Left hindlimb (tissue), 1 donor: ENCODE measurements at regions not wholly inside any gene's neighbourhood (a gene's known extent, or its start where the extent isn't known, plus 50 kb on each side); places are given as distances from the start of the nearest gene placed in this dataset.

Experiments used
- DNase-seq: peaks from one replicate; pipeline ENCODE4 v3.0.0-alpha.2; 2018

DNA sequence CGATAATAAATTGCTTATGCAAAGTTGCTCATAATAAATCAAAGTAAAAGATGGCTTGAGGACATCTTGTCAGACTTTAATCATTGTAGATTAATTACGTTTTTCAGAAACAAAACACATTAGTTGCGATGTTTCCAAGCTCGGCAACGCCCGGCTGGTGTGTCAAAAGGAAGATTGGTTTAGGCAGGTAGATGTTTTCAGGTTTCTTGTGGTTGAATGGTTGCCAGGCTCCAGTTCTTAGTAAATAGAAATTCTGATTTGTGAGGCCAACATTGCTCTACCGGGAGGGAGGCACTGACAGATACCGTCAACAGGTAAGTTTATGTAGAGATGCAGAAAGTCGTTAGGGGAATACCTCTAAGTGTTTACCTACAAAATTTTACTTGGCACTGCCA, 280.3 kb downstream of the NPR3 start:
- DNase-seq = no peak

DNA sequence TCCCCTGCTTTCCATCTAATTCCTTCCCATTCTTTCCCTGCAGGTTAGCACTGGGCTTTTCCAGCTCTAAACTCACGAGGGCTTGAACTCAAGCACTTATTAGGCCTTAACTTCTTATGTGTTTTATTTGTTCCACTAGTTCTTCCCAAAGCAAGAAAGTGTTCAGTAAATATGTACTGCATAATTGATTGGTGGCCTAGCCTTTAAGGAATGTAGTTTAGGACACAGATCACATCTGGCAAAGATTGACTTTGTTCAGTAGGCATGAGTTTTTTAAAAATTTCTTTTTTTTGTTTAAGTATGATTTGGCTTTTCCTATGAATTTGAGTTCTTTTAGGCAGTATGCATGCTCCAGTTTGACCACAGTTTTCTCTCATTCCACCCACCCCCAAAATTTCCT, 285.2 kb downstream of the NPR3 start:
- DNase-seq = no peak

DNA sequence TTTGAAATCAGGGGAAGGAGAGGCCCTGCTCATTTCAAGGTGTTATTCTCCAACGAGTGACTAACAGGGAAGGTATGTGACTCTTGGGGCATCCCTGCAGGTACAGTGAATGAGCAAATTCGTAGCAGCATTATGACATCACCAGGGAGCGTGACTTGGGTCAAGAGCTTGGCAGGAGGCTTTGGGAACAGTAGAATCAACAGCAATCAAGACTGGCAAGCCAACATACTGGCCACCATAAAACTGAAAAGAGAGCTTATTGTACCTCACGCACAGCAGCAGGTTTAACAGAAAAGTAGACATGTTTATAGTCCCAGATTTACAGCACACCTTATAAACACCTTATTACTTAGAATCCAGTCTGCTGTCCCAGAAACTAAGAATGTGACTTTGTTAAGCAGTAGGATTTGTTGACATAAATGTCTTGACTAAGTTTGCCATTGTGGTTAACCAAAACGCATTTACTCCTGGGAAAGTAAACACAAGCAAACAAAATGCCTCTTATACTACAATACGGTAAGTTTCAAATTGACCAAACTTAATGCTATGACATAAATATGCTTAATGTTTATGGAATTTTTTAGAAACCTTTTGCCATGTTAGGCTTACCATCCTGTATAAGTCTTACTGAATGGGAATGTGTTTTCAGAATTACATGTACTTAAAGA, 297.8 kb downstream of the NPR3 start:
- DNase-seq = no peak

DNA sequence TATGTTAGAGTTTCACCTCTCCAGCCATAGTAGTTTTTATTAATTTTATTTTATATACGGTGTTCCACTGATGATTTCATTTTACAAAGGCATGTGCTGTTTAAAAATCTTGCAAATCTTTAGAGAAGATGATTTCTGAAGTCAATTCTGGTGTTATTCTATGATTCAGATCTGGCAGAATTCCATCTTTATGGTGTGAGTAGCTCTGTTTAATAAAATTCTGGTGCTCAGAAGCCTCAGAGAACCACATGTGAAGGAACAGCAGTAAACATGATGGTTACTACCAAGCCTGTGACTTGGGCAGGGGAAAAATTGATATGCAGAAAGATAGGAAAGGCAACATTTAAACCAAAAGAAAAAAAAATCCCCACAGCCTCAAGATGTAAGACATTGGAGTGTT, 299.7 kb downstream of the NPR3 start:
- no peak for DNase-seq

DNA sequence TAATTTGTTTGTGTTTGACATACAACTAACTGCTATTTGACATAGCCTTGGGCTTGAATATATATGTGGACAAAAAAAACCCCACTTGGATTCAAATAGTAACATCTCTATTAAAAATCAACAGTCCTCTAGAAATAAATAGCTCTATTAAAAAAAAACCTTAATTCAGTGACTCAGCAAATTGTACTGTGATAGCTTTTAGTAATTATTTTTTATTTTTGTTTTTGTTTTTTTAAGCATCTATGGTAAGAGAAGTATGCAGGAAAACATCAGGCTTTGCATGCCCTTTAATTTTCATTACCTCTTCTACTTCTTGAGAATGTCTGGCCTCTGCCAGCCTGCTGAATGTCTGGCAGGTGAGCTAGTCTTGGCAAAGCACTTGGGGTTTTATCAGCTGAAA, 300.7 kb downstream of the NPR3 start:
- DNase-seq = no peak

DNA sequence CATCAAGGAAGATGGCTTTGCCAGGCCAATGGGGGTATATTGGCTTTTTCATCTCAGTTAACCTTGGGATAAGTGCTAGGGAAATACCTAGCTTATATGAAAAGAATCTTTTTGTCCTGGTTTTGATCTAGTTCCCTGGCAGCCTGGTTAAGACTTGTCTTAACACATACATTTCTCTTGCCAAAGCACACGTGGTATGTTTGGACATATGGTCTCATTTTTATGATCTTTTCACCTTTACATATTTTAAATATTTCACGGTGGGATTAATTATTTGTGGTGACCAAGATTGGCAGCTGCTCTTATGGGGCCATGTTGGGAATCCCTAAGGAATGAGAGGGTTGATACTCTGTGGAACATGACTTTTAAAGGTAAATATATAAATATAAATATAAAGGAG, 312.5 kb downstream of the NPR3 start:
- DNase-seq = no peak

DNA sequence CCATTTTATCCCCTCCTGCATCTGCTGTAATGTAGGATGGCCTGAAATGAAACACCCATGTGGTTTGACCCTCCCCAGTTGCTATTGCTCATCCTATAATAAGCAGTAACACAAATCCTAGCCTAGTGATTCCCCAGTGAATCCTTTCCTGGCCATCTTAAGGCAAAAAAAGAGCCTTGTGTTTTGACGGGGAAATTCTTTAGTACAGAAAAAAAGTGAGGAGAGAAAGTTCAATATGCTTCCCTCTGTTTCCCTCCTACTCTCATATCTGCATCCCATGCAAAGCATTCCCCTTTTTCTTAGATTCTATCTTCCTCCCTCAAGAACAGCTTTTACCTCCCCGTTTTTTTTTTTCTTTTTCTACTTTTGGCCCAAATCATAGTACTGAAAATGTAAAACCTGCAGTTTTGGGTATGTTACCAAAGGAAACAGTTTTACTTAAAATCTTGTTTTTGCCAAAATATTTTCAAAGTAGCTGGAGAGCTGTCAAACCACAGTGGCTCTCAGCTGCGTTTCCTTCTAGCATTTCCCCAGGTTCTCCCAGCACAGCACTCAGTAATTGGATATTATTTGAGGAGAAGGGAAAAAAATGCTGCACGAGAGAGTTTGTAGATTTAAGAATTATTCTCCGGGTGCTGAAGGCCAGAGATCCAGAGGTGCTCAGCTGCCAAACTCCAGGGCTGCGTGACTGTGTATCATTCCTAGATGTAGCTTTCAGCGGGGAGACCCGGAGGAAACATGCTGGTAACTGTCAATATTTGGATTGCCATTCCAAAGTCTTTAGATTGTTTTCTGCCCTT, 321.4 kb downstream of the NPR3 start:
- peak; percentile 50 for DNase-seq

DNA sequence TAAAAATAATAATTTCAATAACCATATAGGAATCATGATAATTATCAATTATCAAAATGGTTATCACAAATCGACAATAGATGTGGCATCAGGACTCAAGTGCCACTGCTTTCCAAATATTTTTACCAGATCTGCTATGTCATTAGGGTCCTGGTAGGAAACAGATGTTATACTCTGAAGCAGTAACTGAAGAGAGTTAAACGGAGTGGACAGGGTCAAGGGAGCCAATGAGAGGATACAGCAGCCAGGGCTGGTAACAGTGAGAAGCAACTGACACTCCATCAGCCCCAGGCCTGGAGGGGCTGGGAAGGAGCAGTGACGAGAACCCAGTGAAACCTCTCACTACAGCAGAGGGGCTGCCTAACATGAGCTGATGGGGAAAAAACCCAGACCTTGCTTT, 322.4 kb downstream of the NPR3 start:
- DNase-seq = no peak

DNA sequence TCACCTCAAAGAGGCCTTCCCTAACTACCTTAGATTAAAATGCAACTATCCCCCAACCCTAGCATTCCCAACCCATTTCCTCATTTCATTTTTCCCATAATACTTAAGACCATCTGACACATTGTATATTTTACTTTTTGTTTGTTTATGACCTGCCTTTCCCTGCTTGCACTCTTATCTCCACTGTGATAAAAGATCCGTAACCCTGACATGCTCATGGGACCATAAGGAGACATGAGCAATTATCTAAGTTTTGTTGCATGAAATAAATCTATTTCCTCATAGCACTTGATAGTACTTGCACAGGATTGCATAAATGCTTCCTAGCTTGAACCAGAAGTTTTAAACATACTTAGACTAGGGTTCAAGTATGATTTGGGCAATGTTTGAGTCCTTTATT, 323.7 kb downstream of the NPR3 start:
- no peak for DNase-seq

DNA sequence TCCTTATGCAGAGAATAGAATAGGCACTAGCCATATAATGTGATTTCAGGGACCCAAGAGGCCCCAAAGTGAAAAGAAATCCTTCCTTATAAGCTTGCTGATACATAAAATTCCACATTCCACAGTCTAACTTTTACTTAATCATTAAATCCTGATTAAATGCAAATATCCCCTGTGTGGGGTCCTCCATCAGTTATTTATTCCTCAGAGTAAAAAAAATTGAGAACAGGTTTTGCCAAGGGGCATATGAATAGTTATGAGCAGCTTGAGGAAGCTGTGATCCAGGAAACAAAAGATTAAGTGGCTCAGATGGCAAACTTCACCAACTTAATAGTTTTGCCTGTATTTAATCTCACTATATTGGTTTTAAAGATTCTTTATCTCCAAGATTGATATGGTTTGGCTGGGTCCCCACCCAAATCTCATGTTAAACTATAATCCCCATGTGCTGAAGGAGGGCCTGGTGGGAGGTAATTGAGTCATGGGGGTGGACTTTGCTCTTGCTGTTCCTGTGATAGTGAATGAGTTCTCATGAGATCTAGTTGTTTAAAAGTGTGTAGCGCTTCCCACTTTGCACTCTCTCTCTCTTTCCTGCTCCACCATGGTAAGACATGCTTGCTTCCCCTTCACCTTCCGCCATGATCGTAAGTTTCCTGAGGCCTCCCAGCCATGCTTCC, 324.9 kb downstream of the NPR3 start:
- DNase-seq = no peak

DNA sequence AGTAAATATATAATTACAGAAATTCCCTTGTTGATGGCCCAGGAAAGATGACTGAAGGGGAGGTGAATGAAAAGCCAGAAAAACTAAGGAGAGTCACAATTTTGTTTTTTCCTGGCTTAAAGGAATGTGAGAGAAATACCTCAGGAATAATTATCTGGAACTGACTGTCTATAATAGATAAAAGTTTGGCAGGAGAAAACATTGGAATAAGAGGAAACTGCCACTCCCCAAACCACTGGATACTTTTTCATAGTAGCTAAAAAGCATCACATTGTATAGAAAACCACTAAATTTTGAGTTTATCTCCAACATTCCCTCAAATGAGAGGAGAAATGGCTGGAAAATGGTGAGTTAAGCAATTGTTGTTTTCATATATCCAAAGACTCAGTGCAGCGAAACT, 326.0 kb downstream of the NPR3 start:
- no peak for DNase-seq

DNA sequence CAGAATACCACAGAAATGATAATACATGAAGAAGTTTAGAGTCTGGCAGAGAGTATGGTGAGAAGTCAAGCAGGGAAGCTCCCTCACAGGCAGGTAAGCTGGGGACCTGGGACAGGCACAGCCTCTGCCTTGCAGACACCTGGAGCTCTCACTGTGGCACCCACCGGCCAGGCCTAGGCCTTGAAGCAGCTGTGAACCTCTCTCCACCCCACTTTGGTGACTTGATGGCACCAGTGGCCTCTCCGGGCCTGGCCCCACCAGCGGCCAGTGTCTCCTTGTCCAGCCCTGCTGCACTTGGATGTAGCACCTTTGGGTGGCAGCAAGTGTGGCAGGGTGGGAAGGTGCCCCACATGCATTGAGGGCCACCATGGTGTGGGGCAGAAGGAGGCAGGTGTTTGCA, 330.5 kb downstream of the NPR3 start:
- no peak for DNase-seq

DNA sequence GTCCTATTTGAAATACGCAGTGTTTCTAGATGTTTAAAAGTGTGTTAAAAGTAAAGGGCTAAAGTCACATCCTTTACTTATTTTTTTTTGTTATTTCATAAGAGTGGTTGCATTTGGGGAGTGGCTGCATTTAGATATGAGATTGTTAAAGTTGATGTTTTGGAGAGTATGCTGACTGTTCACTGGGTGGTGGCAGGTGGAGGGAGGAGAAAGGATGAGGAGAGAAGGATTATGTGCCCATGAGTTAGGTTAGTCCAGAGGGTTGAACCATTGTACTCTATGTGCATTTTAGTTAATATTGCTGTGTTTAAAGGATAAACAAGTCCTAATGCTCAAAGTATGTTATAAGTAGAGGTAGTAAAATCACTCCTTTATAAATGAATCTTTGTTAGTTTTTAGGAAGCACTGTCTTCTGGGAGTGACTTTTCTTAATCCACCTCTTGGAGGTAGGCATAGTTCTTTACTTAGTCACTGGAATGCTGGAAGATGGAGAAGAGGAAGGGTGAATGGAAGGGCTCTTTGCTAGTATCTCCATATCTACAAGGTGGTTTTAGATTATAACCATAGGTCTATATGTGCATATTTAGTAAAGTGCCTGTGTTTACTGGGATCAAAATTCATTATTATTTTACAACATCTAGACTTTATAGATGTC, 332.3 kb downstream of the NPR3 start:
- no peak for DNase-seq

DNA sequence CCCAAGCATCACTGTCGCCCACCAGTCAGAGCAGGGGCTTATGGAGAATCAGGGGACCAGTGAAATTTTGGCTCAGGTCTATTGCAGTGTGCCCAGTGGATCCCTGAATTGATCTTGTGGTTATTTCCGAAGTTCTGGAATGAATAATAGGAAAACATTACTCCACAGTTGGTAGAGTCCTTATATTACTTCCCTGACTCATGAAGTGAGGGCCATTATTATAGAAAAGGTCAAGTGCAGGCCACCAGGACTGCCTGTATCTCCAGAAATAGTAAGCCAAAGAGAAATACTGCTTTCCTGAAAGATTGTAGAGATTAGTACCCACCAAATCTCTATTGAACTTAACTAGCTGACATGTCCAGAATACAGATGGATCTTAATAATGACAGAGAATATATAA, 335.0 kb downstream of the NPR3 start:
- DNase-seq = no peak

DNA sequence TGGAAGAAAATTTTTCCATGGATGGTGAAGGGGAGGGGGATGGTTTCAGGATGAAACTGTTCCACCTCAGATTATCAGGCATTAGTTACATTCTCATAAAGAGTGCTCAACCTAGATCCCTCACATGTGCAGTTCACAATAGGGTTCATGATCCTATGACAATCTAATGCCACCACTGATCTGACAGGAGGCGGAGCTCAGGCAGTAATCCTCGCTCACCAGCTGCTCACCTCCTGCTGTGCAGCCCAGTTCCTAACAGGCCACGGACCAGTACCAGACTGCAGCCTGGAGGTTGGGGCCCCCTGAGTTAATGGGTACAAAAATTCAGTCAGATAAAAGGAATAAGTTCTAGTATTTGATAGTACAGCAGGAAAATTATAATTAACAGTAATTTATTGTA, 337.2 kb downstream of the NPR3 start:
- DNase-seq = no peak

DNA sequence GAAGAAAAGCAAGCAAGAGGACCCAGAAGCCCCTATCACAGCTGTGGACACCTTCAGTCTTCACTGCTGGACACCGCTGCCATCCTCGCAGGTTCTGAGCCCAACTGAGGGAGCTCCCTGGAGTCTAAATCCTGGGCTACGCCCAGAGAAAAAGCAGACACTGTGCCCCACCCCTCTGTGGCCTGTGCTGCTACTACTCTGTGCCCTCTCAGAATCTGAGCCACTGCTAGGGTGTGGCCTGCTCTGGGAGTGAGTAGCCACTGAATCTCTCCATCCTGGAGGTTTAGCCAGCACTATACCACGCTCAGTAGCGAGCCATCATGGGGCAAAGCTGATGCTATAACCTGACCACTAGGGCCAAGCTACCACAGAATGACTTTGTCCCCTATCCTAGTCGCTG, 338.2 kb downstream of the NPR3 start:
- no peak for DNase-seq

DNA sequence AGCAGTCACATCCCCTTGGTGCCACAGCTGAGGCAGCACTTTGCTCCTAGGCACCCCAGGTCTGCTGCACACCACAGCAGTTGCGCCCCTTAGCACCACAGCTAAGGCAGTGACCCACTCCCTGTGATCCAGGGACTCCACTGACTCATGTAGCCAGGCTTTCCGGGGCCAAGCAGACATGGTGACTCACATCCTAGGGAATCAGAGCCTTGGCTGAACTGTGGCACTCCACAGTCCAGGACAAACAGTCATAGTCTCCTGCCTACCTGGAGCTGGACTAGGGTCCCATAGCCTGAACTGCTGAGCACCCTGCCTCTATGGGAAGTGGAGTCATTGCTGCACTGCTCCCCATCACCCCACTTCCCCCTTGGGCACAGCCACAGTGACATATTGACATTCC, 338.7 kb downstream of the NPR3 start:
- DNase-seq = no peak

DNA sequence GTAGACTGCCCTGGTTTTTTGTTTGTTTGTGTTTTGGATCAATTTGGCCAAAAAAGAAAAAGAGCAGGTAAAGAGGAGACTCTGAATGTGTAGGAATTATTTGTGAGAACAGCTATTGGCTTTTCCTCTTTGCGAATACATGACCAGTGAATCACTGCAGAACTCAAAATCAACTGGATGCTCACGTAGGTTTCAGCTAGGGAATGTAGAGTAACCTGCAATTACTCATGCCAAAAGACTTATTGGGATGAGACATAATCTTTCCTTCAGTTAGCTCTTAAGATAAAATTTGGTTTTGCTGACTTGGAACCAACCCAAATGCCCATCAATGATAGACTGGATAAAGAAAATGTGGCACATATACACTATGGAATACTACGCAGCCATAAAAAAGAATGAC, 348.0 kb downstream of the NPR3 start:
- DNase-seq = no peak

DNA sequence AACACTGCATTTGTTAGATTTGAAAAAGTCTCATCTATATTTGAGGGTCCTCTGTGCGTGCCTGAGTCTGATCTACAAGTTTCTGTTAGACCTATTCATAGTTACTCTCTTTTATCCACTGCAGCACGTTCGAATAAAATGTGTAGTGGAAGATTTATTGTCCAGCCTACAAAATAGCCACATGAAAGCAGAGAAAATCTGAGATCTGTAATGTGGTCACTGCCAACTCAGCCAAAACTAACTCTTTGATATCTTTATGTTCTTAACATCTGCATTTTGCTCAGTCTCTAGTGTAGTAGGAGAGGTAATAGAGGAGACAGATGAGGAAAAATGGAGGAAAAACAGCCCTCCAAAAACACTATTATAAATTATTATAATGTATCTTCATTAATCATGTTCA, 354.0 kb downstream of the NPR3 start:
- no peak for DNase-seq

DNA sequence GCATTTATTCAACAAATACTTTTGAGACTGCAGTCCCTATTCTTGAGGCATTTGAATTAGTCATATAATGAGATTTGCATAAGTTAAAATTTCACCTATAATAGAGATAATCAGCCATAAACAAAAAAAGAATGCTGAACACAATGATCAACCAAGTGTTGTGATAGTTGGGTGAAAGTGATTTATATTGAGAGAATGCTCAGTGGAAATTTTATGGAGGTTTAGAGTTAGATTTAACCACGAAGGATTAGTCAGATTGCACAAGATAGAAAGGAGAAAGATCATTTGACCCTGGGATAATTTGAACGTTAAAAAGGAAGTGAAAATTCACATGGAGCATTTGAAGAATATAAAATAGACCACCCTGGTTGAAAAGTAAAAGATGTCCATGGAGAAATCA, 356.2 kb downstream of the NPR3 start:
- no peak for DNase-seq

DNA sequence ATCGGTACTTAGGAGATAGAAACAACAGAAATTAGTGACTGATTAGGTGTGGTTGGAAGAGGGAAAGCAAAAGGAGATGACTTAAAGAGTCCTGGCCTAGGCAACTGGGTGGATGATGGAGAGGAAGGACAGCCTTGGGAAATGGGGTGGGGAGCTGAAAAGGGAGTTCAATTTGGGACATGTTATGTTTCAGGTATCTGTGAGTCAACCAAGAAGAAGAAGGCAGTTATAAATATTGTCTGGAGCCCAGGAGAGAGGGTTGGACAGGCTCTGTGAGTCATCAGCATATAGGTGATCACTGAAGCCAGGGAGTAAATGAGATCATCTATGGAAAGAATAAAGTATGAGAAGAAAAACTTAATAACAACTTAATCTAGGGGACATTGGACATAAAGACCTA, 357.7 kb downstream of the NPR3 start:
- DNase-seq = no peak

DNA sequence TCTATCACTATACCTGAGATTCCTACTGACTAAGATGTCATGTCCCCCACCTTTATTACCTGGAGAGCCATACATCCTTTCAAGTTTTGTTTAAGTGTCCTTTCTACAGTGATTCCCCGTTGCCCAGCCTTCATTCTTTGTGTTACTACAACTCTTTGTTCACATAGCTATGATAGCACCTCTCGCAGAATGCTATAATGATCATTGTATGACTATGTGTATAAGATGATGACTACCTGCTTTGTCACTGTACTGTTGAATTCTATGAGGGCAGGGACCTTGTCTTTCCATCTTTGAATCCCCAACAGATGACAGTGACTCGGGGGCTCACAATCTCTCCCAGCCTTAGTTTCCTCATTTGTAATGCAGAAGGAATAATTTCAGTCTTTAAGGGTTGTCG, 361.2 kb downstream of the NPR3 start:
- DNase-seq = no peak

DNA sequence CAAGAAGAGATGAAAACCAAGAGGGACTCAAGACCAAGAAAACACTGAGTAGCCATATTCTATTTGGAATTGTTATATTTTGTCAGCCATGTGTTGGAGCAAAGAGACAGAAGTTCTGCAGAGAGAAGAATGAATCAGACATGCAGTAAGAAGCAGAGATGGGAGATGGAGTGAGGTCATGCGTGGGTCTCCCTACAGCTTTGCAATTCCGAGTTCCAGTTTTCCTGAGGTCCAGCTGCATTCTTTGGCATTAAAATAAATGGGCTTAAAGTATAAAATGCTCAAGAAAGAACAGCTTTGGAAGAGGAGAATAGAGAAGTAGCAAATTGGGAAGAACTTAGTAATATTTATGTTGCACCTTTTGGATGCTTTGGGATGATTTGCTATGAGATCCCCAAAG, 361.6 kb downstream of the NPR3 start:
- peak; percentile 30 for DNase-seq

DNA sequence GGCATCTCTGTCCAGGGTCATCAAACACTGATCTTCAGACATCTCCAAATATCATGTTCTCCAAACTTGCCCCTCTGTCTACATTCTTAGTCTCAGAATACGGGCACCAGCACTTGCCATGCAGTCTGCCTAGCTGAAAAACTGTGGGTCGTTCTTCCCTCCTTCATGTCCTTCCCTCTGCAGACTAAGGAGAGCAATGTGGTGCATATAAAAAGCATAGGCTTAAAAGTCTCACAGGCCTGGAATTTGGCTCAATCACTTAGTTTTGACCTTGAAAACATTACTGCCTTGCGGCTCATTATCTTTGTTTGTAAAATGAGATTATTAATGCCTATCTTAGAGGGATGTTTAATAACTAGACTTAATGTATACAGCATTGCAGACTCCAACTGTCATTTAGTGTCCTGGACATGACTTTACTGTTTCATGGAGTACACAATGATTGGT, 362.8 kb downstream of the NPR3 start:
- no peak for DNase-seq
